Lower leg skin (tissue), 3 donors: ENCODE measurements at regions not wholly inside any gene's neighbourhood (a gene's known extent, or its start where the extent isn't known, plus 50 kb on each side); places are given as distances from the start of the nearest gene placed in this dataset.

Experiments
- CTCF ChIP-seq, 3 donors: fragments of 450-650 bp; IDR thresholded peaks; one replicate each; pipeline ENCODE4 v1.5.1; 2016; ENCODE audit warnings: antibody characterized with exemption in 3 of 3, mild to moderate bottlenecking in 3 of 3, moderate library complexity in 2 of 3
- POLR2A ChIP-seq, 2 donors: fragments of 450-650 bp; IDR thresholded peaks; one replicate each; pipeline ENCODE4 v1.6.1; 2016 to 2017; ENCODE audit warnings: antibody characterized with exemption in 2 of 2, mild to moderate bottlenecking in 1 of 2, moderate library complexity in 1 of 2

- TF ChIP-seq CTCF (IDR thresholded peaks at IDR 0.05) (no peak), POLR2A (IDR thresholded peaks at IDR 0.05) (no peak)
Observed at GRCh38 chr12:98355322-98355721, 160.1 kb upstream of the TMPO start.
